GM12873 (cell line): ENCODE measurements at regions not wholly inside any gene's neighbourhood (a gene's known extent, or its start where the extent isn't known, plus 50 kb on each side); places are given as distances from the start of the nearest gene placed in this dataset.

Experiments
- CTCF ChIP-seq: IDR thresholded peaks from 2 replicates; pipeline ENCODE4 v1.5.1; 2012; ENCODE audit warnings: low read depth, mild to moderate bottlenecking, moderate library complexity, low read length, control low read depth; ENCODE audit not compliant: insufficient read depth; ENCODE audit errors: missing control alignments

- no peak for TF ChIP-seq CTCF
Observed at GRCh38 chr14:25484235-25484634, 434.3 kb upstream of the STXBP6 start.

- TF ChIP-seq CTCF = no peak
Observed at GRCh38 chr14:25477316-25478098, 427.6 kb upstream of the STXBP6 start.

GRCh38 chr14:25472700-25473099, 422.8 kb upstream of the STXBP6 start:
- TF ChIP-seq CTCF = no peak

- no peak for TF ChIP-seq CTCF
Observed at GRCh38 chr14:25464772-25465171, 414.8 kb upstream of the STXBP6 start.

GRCh38 chr14:25464078-25464477, 414.1 kb upstream of the STXBP6 start:
- no peak for TF ChIP-seq CTCF

- no peak for TF ChIP-seq CTCF
Observed at GRCh38 chr14:25463480-25463879, 413.5 kb upstream of the STXBP6 start.

- no peak for TF ChIP-seq CTCF
Observed at GRCh38 chr14:25461780-25462179, 411.8 kb upstream of the STXBP6 start.

- no peak for TF ChIP-seq CTCF
Observed at GRCh38 chr14:25444381-25444780, 394.4 kb upstream of the STXBP6 start.
